NB4 (cell line): ENCODE measurements at regions not wholly inside any gene's neighbourhood (a gene's known extent, or its start where the extent isn't known, plus 50 kb on each side); places are given as distances from the start of the nearest gene placed in this dataset.

ENCODE experiments used
- POLR2A ChIP-seq: IDR thresholded peaks from 2 replicates; pipeline ENCODE4 v1.6.1; 2011; ENCODE audit warnings: mild to moderate bottlenecking; ENCODE audit not compliant: insufficient read length; ENCODE audit errors: extremely low read depth
- TF ChIP-seq, protein P1 (sequence below): IDR thresholded peaks from one replicate; pipeline ENCODE4 v1.5.1; 2012; ENCODE audit warnings: low read depth, low read length

DNA sequence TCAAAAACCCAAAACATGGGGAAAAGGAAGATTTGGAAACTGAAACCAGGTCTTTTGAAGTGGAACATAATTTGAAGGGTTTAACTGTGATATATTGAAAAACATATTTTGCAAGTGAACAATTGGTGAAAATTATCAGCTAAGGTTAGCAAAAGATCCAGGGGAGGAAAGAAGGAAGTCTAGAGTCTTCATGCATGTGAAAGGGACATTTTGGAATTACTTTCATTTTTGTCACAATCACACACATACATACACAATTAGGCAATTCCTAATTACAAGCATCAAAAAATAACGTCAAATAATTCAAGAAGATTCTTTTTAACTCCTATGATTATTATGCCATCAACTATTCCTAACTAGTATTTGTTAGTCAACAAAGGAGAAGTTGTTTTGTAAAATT lies 64.7 kb upstream of the NFIA start:
- TF ChIP-seq, protein P1, sequence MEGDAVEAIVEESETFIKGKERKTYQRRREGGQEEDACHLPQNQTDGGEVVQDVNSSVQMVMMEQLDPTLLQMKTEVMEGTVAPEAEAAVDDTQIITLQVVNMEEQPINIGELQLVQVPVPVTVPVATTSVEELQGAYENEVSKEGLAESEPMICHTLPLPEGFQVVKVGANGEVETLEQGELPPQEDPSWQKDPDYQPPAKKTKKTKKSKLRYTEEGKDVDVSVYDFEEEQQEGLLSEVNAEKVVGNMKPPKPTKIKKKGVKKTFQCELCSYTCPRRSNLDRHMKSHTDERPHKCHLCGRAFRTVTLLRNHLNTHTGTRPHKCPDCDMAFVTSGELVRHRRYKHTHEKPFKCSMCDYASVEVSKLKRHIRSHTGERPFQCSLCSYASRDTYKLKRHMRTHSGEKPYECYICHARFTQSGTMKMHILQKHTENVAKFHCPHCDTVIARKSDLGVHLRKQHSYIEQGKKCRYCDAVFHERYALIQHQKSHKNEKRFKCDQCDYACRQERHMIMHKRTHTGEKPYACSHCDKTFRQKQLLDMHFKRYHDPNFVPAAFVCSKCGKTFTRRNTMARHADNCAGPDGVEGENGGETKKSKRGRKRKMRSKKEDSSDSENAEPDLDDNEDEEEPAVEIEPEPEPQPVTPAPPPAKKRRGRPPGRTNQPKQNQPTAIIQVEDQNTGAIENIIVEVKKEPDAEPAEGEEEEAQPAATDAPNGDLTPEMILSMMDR, result no peak
- no peak for TF ChIP-seq POLR2A
